ENCODE measurements at regions not wholly inside any gene's neighbourhood (a gene's known extent, or its start where the extent isn't known, plus 50 kb on each side); places are given as distances from the start of the nearest gene placed in this dataset.

DNA sequence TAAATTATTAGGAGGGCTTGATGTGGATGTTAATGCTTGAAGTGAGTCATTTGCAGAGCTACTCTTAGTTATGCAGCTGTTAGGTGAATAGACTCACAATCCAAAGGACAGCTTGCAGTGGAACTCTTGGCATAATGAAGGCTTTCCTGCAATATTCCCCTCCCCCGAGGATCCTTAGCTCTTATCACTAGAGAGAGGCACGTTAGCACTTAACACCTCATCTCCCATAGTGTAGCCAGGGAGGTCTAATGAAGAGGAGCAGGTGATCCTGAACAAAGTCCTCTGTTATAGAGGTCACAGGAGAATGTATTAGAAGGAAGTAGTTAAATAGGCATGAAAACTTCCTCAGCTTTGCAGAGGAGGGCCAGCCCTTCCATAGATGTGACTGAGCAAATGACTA lies 919.2 kb upstream of the FAT3 start:
- Histone ChIP-seq H3K9me3 (no peaks in the 10 kb centered on the region), H3K36me3 (ENCODE audit: insufficient read depth in 1 of 2, low read depth in 1 of 2) (no peaks in the 10 kb centered on the region), H3K27ac (no peak overlapping the region), H3K4me1 (no peaks in the 10 kb centered on the region), H3K4me3 (no peak overlapping the region), H3K27me3 (ENCODE audit: insufficient read depth in 3 of 3, low read length in 2 of 3) (no peaks in the 10 kb centered on the region)
- no peak for TF ChIP-seq CTCF (IDR thresholded peaks at IDR 0.05)
- 28 to 39% (median 39%) methylated on average over 2 of the region's 2 CpGs for WGBS, 3 donors
- intact Hi-C loops (cut with DNase I): no loop called here
- DNase-seq (no peak), ATAC-seq (no peak)

- no peak for TF ChIP-seq CTCF (IDR thresholded peaks at IDR 0.05)
- ATAC-seq: no peak
- 88 to 95% (median 92%) methylated on average over 2 of the region's 2 CpGs for WGBS, 3 donors
Measured at GRCh38 chr11:91303749-91304148, 920.9 kb upstream of the FAT3 start.

DNA sequence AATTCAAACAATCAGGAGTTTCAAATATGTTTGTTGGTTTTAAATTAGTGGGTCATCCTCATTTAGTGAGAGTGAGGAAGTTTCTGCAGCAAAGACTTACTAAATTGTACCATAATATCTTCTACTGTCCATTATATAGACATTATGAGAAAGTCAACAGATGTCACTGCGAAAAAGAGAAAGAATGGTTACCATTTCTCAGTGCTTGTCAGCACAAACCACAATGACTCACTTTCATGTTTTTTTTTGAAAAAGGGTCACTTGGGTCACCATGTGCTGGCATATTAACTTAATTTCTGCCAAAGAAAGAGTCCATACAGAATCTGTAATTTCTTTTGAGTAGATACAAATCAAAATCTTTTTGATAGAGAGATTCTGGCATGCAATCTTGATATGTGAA lies 924.6 kb upstream of the FAT3 start:
- ATAC-seq: no peak
- Histone ChIP-seq H3K4me1 (no peaks in the 10 kb centered on the region), H3K4me3 (no peak overlapping the region), H3K27me3 (ENCODE audit: insufficient read depth in 3 of 3, low read length in 2 of 3) (no peaks in the 10 kb centered on the region), H3K27ac (no peak overlapping the region), H3K36me3 (ENCODE audit: insufficient read depth in 1 of 2, low read depth in 1 of 2) (no peaks in the 10 kb centered on the region), H3K9me3 (no peaks in the 10 kb centered on the region)
- 73 to 87% (median 74%) methylated on average over 1 of the region's 1 CpG for WGBS, 3 donors
- no peak for TF ChIP-seq CTCF (IDR thresholded peaks at IDR 0.05)
- no peak for DNase-seq
- intact Hi-C loops (cut with DNase I): no loop called here

More at GRCh38 chr11:91303749-91304148, 920.9 kb upstream of the FAT3 start:
- no peaks in the 10 kb centered on the region for H3K27me3 ChIP-seq (ENCODE audit: insufficient read depth in 3 of 3, low read length in 2 of 3)
- no peak for DNase-seq
- H3K9me3 ChIP-seq: no peaks in the 10 kb centered on the region
- H3K4me1 ChIP-seq: no peaks in the 10 kb centered on the region
- no peak overlapping the region for H3K4me3 ChIP-seq
- H3K27ac ChIP-seq: no peak overlapping the region
- intact Hi-C loops (cut with DNase I): no loop called here
- no peaks in the 10 kb centered on the region for H3K36me3 ChIP-seq (ENCODE audit: insufficient read depth in 1 of 2, low read depth in 1 of 2)

- DNase-seq: no peak
- Histone ChIP-seq H3K9me3 (no peaks in the 10 kb centered on the region), H3K4me1 (no peaks in the 10 kb centered on the region), H3K36me3 (ENCODE audit: insufficient read depth in 1 of 2, low read depth in 1 of 2) (no peaks in the 10 kb centered on the region), H3K4me3 (no peak overlapping the region), H3K27me3 (ENCODE audit: insufficient read depth in 3 of 3, low read length in 2 of 3) (no peaks in the 10 kb centered on the region), H3K27ac (no peak overlapping the region)
- intact Hi-C loops (cut with DNase I): no loop called here
- no peak for ATAC-seq
- WGBS, 3 donors: 60 to 75% (median 74%) methylated on average over 1 of the region's 1 CpG
- no peak for TF ChIP-seq CTCF (IDR thresholded peaks at IDR 0.05)
Measured at GRCh38 chr11:91296629-91297028, 928.0 kb upstream of the FAT3 start.

DNA sequence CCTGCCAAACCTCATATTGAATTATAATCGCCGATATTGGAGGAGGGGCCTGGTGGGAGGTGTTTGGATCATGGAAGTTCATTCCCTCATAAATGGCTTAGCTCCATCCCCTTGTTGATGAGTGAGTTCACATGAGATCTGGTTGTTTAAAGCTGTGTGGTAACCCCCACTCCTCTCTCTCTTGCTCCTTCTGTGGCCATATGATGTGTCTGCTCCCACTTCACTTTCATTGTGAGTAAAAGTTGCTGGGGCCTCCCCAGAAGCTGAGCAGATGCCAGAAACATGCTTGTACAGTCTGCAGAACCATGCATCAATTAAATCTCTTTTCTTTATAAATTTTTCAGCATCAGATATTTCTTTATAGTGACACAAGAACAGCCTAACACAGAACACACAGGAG lies 929.0 kb upstream of the FAT3 start:
- WGBS, 3 donors: 67 to 90% (median 83%) methylated on average over 2 of the region's 2 CpGs
- DNase-seq: no peak
- no peak for ATAC-seq
- Histone ChIP-seq H3K4me3 (no peak overlapping the region), H3K36me3 (ENCODE audit: insufficient read depth in 1 of 2, low read depth in 1 of 2) (no peaks in the 10 kb centered on the region), H3K27me3 (ENCODE audit: insufficient read depth in 3 of 3, low read length in 2 of 3) (no peaks in the 10 kb centered on the region), H3K9me3 (no peaks in the 10 kb centered on the region), H3K27ac (no peak overlapping the region), H3K4me1 (no peaks in the 10 kb centered on the region)
- intact Hi-C loops (cut with DNase I): no loop called here
- no peak for TF ChIP-seq CTCF (IDR thresholded peaks at IDR 0.05)

All from psoas muscle (tissue), 7 donors.